HG02759 (cell line): ENCODE measurements at regions not wholly inside any gene's neighbourhood (a gene's known extent, or its start where the extent isn't known, plus 50 kb on each side); places are given as distances from the start of the nearest gene placed in this dataset.
"Not testable (repeated sequence)": the region's sequence is repeated elsewhere in the genome, so short reads cannot be mapped to it uniquely, and the experiment has no call there.

Experiments
- ATAC-seq: cut with Tn5 transposase; IDR thresholded peaks from one replicate; pipeline ENCODE4 v1.9.1; 2021; ENCODE audit warnings: mild to moderate bottlenecking, moderate library complexity; ENCODE audit not compliant: unreplicated experiment

- no peak for ATAC-seq
Measured at GRCh38 chr2:35827086-35827485, 528.5 kb upstream of the CRIM1 start.

- ATAC-seq = no peak
Measured at GRCh38 chr2:35822716-35823115, 532.9 kb upstream of the CRIM1 start.

GRCh38 chr2:35821675-35822074, 533.9 kb upstream of the CRIM1 start:
- no peak for ATAC-seq

- no peak for ATAC-seq
Measured at GRCh38 chr2:35820391-35820790, 535.2 kb upstream of the CRIM1 start.

GRCh38 chr2:35819033-35819432, 536.5 kb upstream of the CRIM1 start:
- ATAC-seq = no peak

- ATAC-seq = not testable (repeated sequence)
Measured at GRCh38 chr2:35818359-35818758, 537.2 kb upstream of the CRIM1 start.

- ATAC-seq = not testable (repeated sequence)
Measured at GRCh38 chr2:35814597-35814996, 541.0 kb upstream of the CRIM1 start.

- no peak for ATAC-seq
Measured at GRCh38 chr2:35803126-35803525, 552.5 kb upstream of the CRIM1 start.

- ATAC-seq = no peak
Measured at GRCh38 chr2:35794796-35795450, 560.7 kb upstream of the CRIM1 start.

- no peak for ATAC-seq
Measured at GRCh38 chr2:35790292-35790691, 565.3 kb upstream of the CRIM1 start.

- ATAC-seq = no peak
Measured at GRCh38 chr2:35788543-35788942, 567.0 kb upstream of the CRIM1 start.

- ATAC-seq = no peak
Measured at GRCh38 chr2:35787302-35788031, 568.1 kb upstream of the CRIM1 start.

GRCh38 chr2:35785564-35785963, 570.0 kb upstream of the CRIM1 start:
- ATAC-seq = no peak

GRCh38 chr2:35784777-35785176, 570.8 kb upstream of the CRIM1 start:
- no peak for ATAC-seq

- ATAC-seq = no peak
Measured at GRCh38 chr2:35783723-35784122, 571.9 kb upstream of the CRIM1 start.

- ATAC-seq = no peak
Measured at GRCh38 chr2:35741556-35741955, 614.0 kb upstream of the CRIM1 start.

GRCh38 chr2:35731674-35732073, 623.9 kb upstream of the CRIM1 start:
- ATAC-seq = no peak

- ATAC-seq = no peak
Measured at GRCh38 chr2:35714883-35715282, 640.7 kb upstream of the CRIM1 start.

- no peak for ATAC-seq
Measured at GRCh38 chr2:35708411-35708923, 647.1 kb upstream of the CRIM1 start.

- no peak for ATAC-seq
Measured at GRCh38 chr2:35688309-35688708, 667.3 kb upstream of the CRIM1 start.

GRCh38 chr2:35651688-35652323, 703.8 kb upstream of the CRIM1 start:
- no peak for ATAC-seq

- ATAC-seq = no peak
Measured at GRCh38 chr2:35614640-35615039, 740.9 kb upstream of the CRIM1 start.
